ENCODE measurements at regions not wholly inside any gene's neighbourhood (a gene's known extent, or its start where the extent isn't known, plus 50 kb on each side); places are given as distances from the start of the nearest gene placed in this dataset.
A peak's percentile ranks its signal among the peaks of the same experiment; 100 is the strongest.

- POLR2A ChIA-PET, result no interaction called here
- no peak for TF ChIP-seq CTCF (IDR thresholded peaks at IDR 0.05)
- CTCF ChIA-PET, result interaction anchor here (0.7 kb wide), 1 partner anchor 374 kb away, joined by 4 read pairs; no protein-coding TSS in a partner anchor
These were observed 68.3 kb upstream of the SLC44A1 start for GRCh38 chr9:105176194-105176593.

GRCh38 chr9:105178076-105178475, 66.4 kb upstream of the SLC44A1 start:
- no peaks in the 10 kb centered on the region for H3K9me3 Mint-ChIP-seq
- no peak for TF ChIP-seq CTCF (IDR thresholded peaks at IDR 0.05)
- no peaks in the 10 kb centered on the region for H3K4me1 Mint-ChIP-seq (ENCODE audit: low read depth)
- no peak for DNase-seq
- CTCF ChIA-PET, result no interaction called here
- H3K27me3 ChIP-seq (ENCODE audit: control insufficient read depth in 1 of 2, insufficient read depth in 2 of 2, low read length in 2 of 2), result no peaks in the 10 kb centered on the region
- no peaks in the 10 kb centered on the region for H3K27me3 Mint-ChIP-seq
- POLR2A ChIA-PET, result no interaction called here
- no peaks in the 10 kb centered on the region for H3K4me1 ChIP-seq (ENCODE audit: insufficient read depth, low read length)
- no peak for ATAC-seq (ENCODE audit: poor library complexity)
- H3K4me3 ChIP-seq (ENCODE audit: low read length), result no peak overlapping the region
- H3K36me3 ChIP-seq (ENCODE audit: insufficient read depth, low read length), result no peaks in the 10 kb centered on the region
- no peaks in the 10 kb centered on the region for H3K36me3 Mint-ChIP-seq (ENCODE audit: low read depth)
- H3K27ac Mint-ChIP-seq, result no peak overlapping the region
- H3K9me3 ChIP-seq (ENCODE audit: control insufficient read depth in 1 of 2, insufficient read depth in 1 of 2, low read length in 2 of 2), result no peaks in the 10 kb centered on the region
- intact Hi-C loops (cut with DNase I, micrococcal nuclease), result no loop called here
- no peak overlapping the region for H3K27ac ChIP-seq (ENCODE audit: low read depth in 1 of 2, low read length in 2 of 2)
- no peak overlapping the region for H3K4me3 Mint-ChIP-seq

More at GRCh38 chr9:105176194-105176593, 68.3 kb upstream of the SLC44A1 start:
- Histone ChIP-seq H3K9me3 (ENCODE audit: control insufficient read depth in 1 of 2, insufficient read depth in 1 of 2, low read length in 2 of 2) (no peaks in the 10 kb centered on the region), H3K27ac (ENCODE audit: low read depth in 1 of 2, low read length in 2 of 2) (no peak overlapping the region), H3K27me3 (ENCODE audit: control insufficient read depth in 1 of 2, insufficient read depth in 2 of 2, low read length in 2 of 2) (no peaks in the 10 kb centered on the region), H3K4me3 (ENCODE audit: low read length) (no peak overlapping the region), H3K36me3 (ENCODE audit: insufficient read depth, low read length) (no peaks in the 10 kb centered on the region), H3K4me1 (ENCODE audit: insufficient read depth, low read length) (no peaks in the 10 kb centered on the region)
- H3K27ac Mint-ChIP-seq, result no peak overlapping the region
- DNase-seq (no peak), ATAC-seq (ENCODE audit: poor library complexity) (no peak)
- H3K36me3 Mint-ChIP-seq (ENCODE audit: low read depth), result no peaks in the 10 kb centered on the region
- no peaks in the 10 kb centered on the region for H3K4me1 Mint-ChIP-seq (ENCODE audit: low read depth)
- intact Hi-C loops (cut with DNase I, micrococcal nuclease), result no loop called here
- H3K9me3 Mint-ChIP-seq, result no peaks in the 10 kb centered on the region
- H3K27me3 Mint-ChIP-seq, result no peaks in the 10 kb centered on the region
- no peak overlapping the region for H3K4me3 Mint-ChIP-seq

- H3K4me1 ChIP-seq (ENCODE audit: insufficient read depth, low read length), result no peaks in the 10 kb centered on the region
- intact Hi-C loops (cut with DNase I, micrococcal nuclease), result no loop called here
- H3K36me3 ChIP-seq (ENCODE audit: insufficient read depth, low read length), result no peaks in the 10 kb centered on the region
- H3K4me3 ChIP-seq (ENCODE audit: low read length), result no peak overlapping the region
- no peak overlapping the region for H3K27ac ChIP-seq (ENCODE audit: low read depth in 1 of 2, low read length in 2 of 2)
- H3K9me3 ChIP-seq (ENCODE audit: control insufficient read depth in 1 of 2, insufficient read depth in 1 of 2, low read length in 2 of 2), result no peaks in the 10 kb centered on the region
- TF ChIP-seq CTCF (IDR thresholded peaks at IDR 0.05), result no peak
- no peak for ATAC-seq (ENCODE audit: poor library complexity)
- DNase-seq, result peak in 2 of 14 experiments; percentile 18 to 31
- no peaks in the 10 kb centered on the region for H3K27me3 ChIP-seq (ENCODE audit: control insufficient read depth in 1 of 2, insufficient read depth in 2 of 2, low read length in 2 of 2)
- CTCF ChIA-PET, result no interaction called here
- no peaks in the 10 kb centered on the region for H3K36me3 Mint-ChIP-seq (ENCODE audit: low read depth)
- H3K9me3 Mint-ChIP-seq, result no peaks in the 10 kb centered on the region
- H3K4me1 Mint-ChIP-seq (ENCODE audit: low read depth), result peaks cover 6% of the 10 kb centered on the region
- no peak overlapping the region for H3K4me3 Mint-ChIP-seq
- H3K27ac Mint-ChIP-seq, result no peak overlapping the region
- no peaks in the 10 kb centered on the region for H3K27me3 Mint-ChIP-seq
- POLR2A ChIA-PET, result no interaction called here
These were observed 56.7 kb upstream of the SLC44A1 start for GRCh38 chr9:105187781-105188180.
